Choroid plexus epithelial cell (primary cell): ENCODE measurements at regions not wholly inside any gene's neighbourhood (a gene's known extent, or its start where the extent isn't known, plus 50 kb on each side); places are given as distances from the start of the nearest gene placed in this dataset.

ENCODE experiments used
- DNase-seq: peaks from one replicate; pipeline ENCODE4 v3.0.0-alpha.2; 2010; ENCODE audit warnings: low read depth
- H3K4me3 ChIP-seq: 2 replicates; pipeline ENCODE4 v1.5.1; 2011; ENCODE audit warnings: low read depth, mild to moderate bottlenecking, control low read depth, low read length, moderate library complexity
- CTCF ChIP-seq: conservative IDR thresholded peaks from 2 replicates; pipeline ENCODE4 v1.5.1; 2011; ENCODE audit warnings: low read depth, mild to moderate bottlenecking, control low read depth, inconsistent platforms, low read length, moderate library complexity

GRCh38 chrX:69387567-69388487 is 116.3 kb upstream of the NALF2 start:
- no peak overlapping the region for H3K4me3 ChIP-seq
- DNase-seq: peak; percentile 53
- TF ChIP-seq CTCF: peak; percentile 71

DNA sequence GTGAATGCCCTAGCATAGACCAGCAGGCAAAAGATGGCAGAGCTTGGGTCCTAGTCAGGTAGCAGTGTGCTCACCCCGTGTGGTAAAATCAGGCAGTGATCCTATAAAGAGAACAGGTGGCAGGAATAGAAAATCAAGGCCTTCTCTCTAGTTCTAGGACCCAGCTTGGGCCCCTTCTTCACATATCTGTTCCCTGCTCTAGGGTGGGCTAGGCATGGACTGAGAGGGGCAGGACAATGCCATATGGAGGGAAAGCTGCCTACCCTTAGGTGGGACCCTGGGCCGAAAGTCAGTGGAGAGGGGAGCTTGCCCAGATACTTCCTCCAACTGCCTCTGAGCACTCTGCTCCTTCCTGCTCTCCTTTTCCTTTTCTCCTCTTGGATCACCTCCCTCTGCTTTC is 117.4 kb upstream of the NALF2 start:
- H3K4me3 ChIP-seq: no peak overlapping the region
- DNase-seq: no peak
- TF ChIP-seq CTCF: no peak

DNA sequence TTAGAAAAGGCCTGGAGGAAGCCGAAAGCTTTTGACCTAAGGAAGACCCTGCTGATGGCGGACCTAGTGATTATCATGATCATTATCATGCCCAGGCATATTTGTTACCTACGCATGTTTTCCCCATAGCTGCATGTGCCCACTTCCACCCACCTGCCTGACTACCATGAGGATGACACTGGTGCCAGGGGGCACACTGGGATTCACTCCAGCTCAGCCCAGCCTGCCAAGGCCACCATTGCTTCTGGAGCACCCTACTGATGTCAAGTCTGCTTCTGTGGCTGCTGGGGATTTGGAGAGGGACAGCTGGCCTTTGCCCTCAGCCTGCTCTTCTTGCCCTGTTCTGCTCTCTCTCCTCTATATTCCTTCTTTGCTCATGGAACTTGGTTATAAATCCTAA is 124.7 kb upstream of the NALF2 start:
- no peak for DNase-seq
- H3K4me3 ChIP-seq: no peak overlapping the region
- no peak for TF ChIP-seq CTCF

DNA sequence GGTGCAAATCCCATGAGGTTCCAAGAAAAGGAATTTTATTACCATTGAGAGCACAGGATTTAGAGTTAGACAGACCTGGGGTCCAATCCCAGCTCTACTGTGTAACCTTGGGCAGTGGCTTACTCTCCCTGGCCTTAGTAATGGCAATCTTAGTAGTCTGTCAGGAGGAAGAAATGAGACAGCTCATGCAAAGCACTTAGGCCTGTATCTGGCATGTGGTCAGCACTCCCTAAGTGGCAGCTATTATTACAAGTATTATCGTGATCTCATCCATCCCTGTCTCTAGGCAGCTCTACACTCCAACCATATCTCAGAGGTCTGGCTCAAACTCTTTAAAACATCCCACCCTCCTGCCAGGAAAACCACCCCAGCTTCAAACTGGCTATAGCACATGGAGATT is 129.6 kb upstream of the NALF2 start:
- H3K4me3 ChIP-seq: no peak overlapping the region
- no peak for DNase-seq
- no peak for TF ChIP-seq CTCF

- TF ChIP-seq CTCF: no peak
- H3K4me3 ChIP-seq: no peak overlapping the region
- no peak for DNase-seq
These were observed 131.7 kb upstream of the NALF2 start for GRCh38 chrX:69372435-69372834.

DNA sequence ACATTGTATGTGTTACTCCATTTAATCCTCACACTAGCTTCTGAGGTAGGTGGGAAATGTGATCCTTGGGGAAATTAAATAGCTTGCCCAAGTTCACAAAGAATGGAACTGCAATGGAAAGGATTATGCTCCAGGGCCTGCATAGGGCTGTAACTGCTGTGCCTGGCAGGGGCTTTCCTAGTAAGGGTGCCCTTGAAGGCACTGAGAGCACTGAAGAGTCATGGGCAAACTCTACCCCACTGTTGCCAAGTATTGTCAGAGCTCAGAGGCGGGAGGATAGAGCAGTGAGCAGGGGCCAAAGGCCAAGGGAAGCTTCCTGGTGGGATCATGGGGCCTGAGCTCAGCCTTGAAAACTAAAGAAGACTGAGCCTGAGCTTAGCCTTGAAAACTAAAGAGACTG is 133.0 kb upstream of the NALF2 start:
- H3K4me3 ChIP-seq: no peak overlapping the region
- no peak for DNase-seq
- no peak for TF ChIP-seq CTCF

DNA sequence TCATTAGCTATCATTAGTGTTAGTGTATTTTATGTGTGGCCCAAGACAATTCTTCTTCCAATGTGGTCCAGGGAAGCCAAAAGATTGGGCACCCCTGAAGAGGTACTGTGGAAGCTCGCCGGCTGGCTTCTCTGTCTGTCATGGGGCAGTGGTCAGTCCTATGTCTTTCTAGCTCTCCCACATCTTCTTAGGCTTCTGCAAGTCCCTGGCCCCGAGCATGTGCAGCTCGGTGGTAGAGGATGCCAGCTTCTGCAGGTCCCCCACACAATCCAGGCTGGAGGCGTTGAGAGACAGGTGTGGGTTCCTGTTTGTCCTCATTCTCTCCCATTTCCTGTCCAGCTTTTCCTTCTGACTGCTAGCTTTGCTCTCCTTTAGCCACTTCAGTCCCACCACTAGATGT is 134.1 kb upstream of the NALF2 start:
- DNase-seq: no peak
- no peak for TF ChIP-seq CTCF
- H3K4me3 ChIP-seq: no peak overlapping the region
